Endodermal cell (in vitro differentiated cells): ENCODE measurements at regions not wholly inside any gene's neighbourhood (a gene's known extent, or its start where the extent isn't known, plus 50 kb on each side); places are given as distances from the start of the nearest gene placed in this dataset.

Source experiments
- DNase-seq: peaks from one replicate; pipeline ENCODE4 v3.0.0-alpha.2; 2017
- H3K27ac ChIP-seq: 2 replicates; pipeline ENCODE4 v1.5.1; 2013; ENCODE audit warnings: mild to moderate bottlenecking, low read depth, low read length, moderate library complexity
- H3K27me3 ChIP-seq: 2 replicates; pipeline ENCODE4 v1.6.1; 2013; ENCODE audit warnings: mild to moderate bottlenecking, low read length, moderate library complexity; ENCODE audit not compliant: insufficient read depth, control insufficient read depth, poor library complexity, severe bottlenecking
- H3K36me3 ChIP-seq: 2 replicates; pipeline ENCODE4 v1.7.0; 2013; ENCODE audit warnings: mild to moderate bottlenecking, low read length, moderate library complexity; ENCODE audit not compliant: control insufficient read depth, insufficient read depth
- H3K4me1 ChIP-seq: one replicate; pipeline ENCODE4 v1.7.0; 2013; ENCODE audit warnings: low read length; ENCODE audit not compliant: control insufficient read depth, insufficient read depth
- H3K4me3 ChIP-seq: 2 replicates; pipeline ENCODE4 v1.5.1; 2013; ENCODE audit warnings: mild to moderate bottlenecking, low read length, moderate library complexity
- H3K9ac ChIP-seq: 2 replicates; pipeline ENCODE4 v1.6.1; 2013; ENCODE audit warnings: mild to moderate bottlenecking, low read length, moderate library complexity; ENCODE audit not compliant: poor library complexity, severe bottlenecking; ENCODE audit errors: extremely low read depth
- H3K9me3 ChIP-seq: 2 replicates; pipeline ENCODE4 v1.6.1; 2013; ENCODE audit warnings: mild to moderate bottlenecking, low read length, moderate library complexity; ENCODE audit not compliant: control insufficient read depth
- H3K27ac Mint-ChIP-seq: 2 replicates; pipeline ENCODE4 v1.8.0; 2020; ENCODE audit warnings: mixed read lengths
- H3K27me3 Mint-ChIP-seq: 2 replicates; pipeline ENCODE4 v1.8.0; 2021; ENCODE audit warnings: mild to moderate bottlenecking, mixed read lengths; ENCODE audit not compliant: insufficient read depth
- H3K36me3 Mint-ChIP-seq: 2 replicates; pipeline ENCODE4 v1.8.0; 2020; ENCODE audit warnings: low read depth, mixed read lengths
- H3K4me1 Mint-ChIP-seq: 2 replicates; pipeline ENCODE4 v1.8.0; 2020; ENCODE audit warnings: mixed read lengths
- H3K4me3 Mint-ChIP-seq: 2 replicates; pipeline ENCODE4 v1.8.0; 2020; ENCODE audit warnings: mild to moderate bottlenecking, moderate library complexity, mixed read lengths
- H3K9me3 Mint-ChIP-seq: 2 replicates; pipeline ENCODE4 v1.8.0; 2020; ENCODE audit warnings: mild to moderate bottlenecking, mixed read lengths
- CTCF ChIP-seq: fragments of 200-600 bp; sonication (generic); conservative IDR thresholded peaks from 2 replicates; pipeline ENCODE4 v1.5.0; 2021; ENCODE audit warnings: antibody characterized with exemption, mild to moderate bottlenecking
- WGBS, 2 experiments: methylation state at CpG; one replicate each; pipeline versions ENCODE4 v1.1.5 to v1.1.7; 2013; ENCODE audit warnings: missing lambda C conversion rate in 2 of 2, mixed read lengths in 1 of 2; ENCODE audit not compliant: insufficient coverage in 1 of 2, insufficient read length in 1 of 2; 5-methylcytosine and 5-hydroxymethylcytosine counted together

GRCh38 chr3:177754508-177754921 is 557.2 kb upstream of the TBL1XR1 start:
- Histone ChIP-seq H3K4me1 (no peaks in the 10 kb centered on the region), H3K4me3 (no peak overlapping the region), H3K36me3 (no peaks in the 10 kb centered on the region), H3K27me3 (no peaks in the 10 kb centered on the region), H3K27ac (no peak overlapping the region), H3K9me3 (peaks cover 14% of the 10 kb centered on the region), H3K9ac (no peak overlapping the region)
- Mint-ChIP-seq H3K36me3 (peaks cover 3% of the 10 kb centered on the region), H3K27me3 (no peaks in the 10 kb centered on the region), H3K4me3 (no peak overlapping the region), H3K9me3 (peaks cover 18% of the 10 kb centered on the region), H3K27ac (no peak overlapping the region), H3K4me1 (peaks cover 9% of the 10 kb centered on the region)
- TF ChIP-seq CTCF, result no peak
- 85 to 100% methylated on average over 2 to 4 of the region's 4 CpGs for WGBS, 2 experiments
- DNase-seq, result no peak

GRCh38 chr3:177758126-177758525 is 560.8 kb upstream of the TBL1XR1 start:
- no peak for TF ChIP-seq CTCF

GRCh38 chr3:177760803-177761202 is 563.5 kb upstream of the TBL1XR1 start:
- H3K36me3 Mint-ChIP-seq, result peaks cover 3% of the 10 kb centered on the region
- peaks cover 6% of the 10 kb centered on the region for H3K27me3 Mint-ChIP-seq
- Histone ChIP-seq H3K4me3 (no peak overlapping the region), H3K9ac (no peak overlapping the region), H3K9me3 (peaks cover 14% of the 10 kb centered on the region), H3K27ac (no peak overlapping the region), H3K4me1 (no peaks in the 10 kb centered on the region), H3K27me3 (no peaks in the 10 kb centered on the region), H3K36me3 (no peaks in the 10 kb centered on the region)
- no peak for TF ChIP-seq CTCF
- DNase-seq, result no peak
- no peak overlapping the region for H3K4me3 Mint-ChIP-seq
- 92 to 100% methylated on average over 2 of the region's 2 CpGs for WGBS, 2 experiments
- H3K27ac Mint-ChIP-seq, result no peak overlapping the region
- peaks cover 25% of the 10 kb centered on the region for H3K9me3 Mint-ChIP-seq
- peaks cover 19% of the 10 kb centered on the region for H3K4me1 Mint-ChIP-seq

More at GRCh38 chr3:177758126-177758525, 560.8 kb upstream of the TBL1XR1 start:
- no peak overlapping the region for H3K4me3 Mint-ChIP-seq
- H3K9ac ChIP-seq, result no peak overlapping the region
- no peaks in the 10 kb centered on the region for H3K27me3 ChIP-seq
- H3K9me3 ChIP-seq, result peaks cover 14% of the 10 kb centered on the region
- H3K36me3 ChIP-seq, result no peaks in the 10 kb centered on the region
- 75 to 100% methylated on average over 1 of the region's 1 CpG for WGBS, 2 experiments
- H3K27me3 Mint-ChIP-seq, result peaks cover 6% of the 10 kb centered on the region
- peaks cover 3% of the 10 kb centered on the region for H3K36me3 Mint-ChIP-seq
- H3K4me1 ChIP-seq, result no peaks in the 10 kb centered on the region
- H3K4me3 ChIP-seq, result no peak overlapping the region
- peaks cover 25% of the 10 kb centered on the region for H3K9me3 Mint-ChIP-seq
- DNase-seq, result no peak
- H3K27ac ChIP-seq, result no peak overlapping the region
- no peak overlapping the region for H3K27ac Mint-ChIP-seq
- peaks cover 2% of the 10 kb centered on the region for H3K4me1 Mint-ChIP-seq
